ENCODE measurements at regions not wholly inside any gene's neighbourhood (a gene's known extent, or its start where the extent isn't known, plus 50 kb on each side); places are given as distances from the start of the nearest gene placed in this dataset.

- Histone ChIP-seq H4K20me1 (replicated peaks; ENCODE audit: insufficient read depth) (no peaks in the 10 kb centered on the region), H3K36me3 (ENCODE audit: insufficient read depth) (no peaks in the 10 kb centered on the region), H2AFZ (no peak overlapping the region), H3F3A (replicated peaks; ENCODE audit: low read depth) (no peaks in the 10 kb centered on the region), H3K4me1 (ENCODE audit: insufficient read depth) (no peaks in the 10 kb centered on the region), H3K4me3 (no peak overlapping the region), H3K9me2 (ENCODE audit: insufficient read depth) (no peaks in the 10 kb centered on the region), H3K79me2 (replicated peaks; ENCODE audit: insufficient read depth) (no peaks in the 10 kb centered on the region), H3K4me2 (no peak overlapping the region), H3K27me3 (ENCODE audit: insufficient read depth) (no peaks in the 10 kb centered on the region), H3K27ac (ENCODE audit: low read depth) (no peak overlapping the region)
- no peaks in the 10 kb centered on the region for H3K36me3 Mint-ChIP-seq (ENCODE audit: low read depth)
- H3K4me3 Mint-ChIP-seq, result no peak overlapping the region
- DNase-seq (ENCODE audit: low spot score) (no peak), ATAC-seq (no peak)
- H3K4me1 Mint-ChIP-seq, result no peaks in the 10 kb centered on the region
- no peak for TF ChIP-seq EZH2 (IDR thresholded peaks at IDR 0.05; ENCODE audit: low read depth, unreplicated experiment)
- TF ChIP-seq NANOG (IDR thresholded peaks at IDR 0.05; ENCODE audit: borderline replicate concordance), result no peak
- TF ChIP-seq CTCF (conservative IDR thresholded peaks at IDR 0.05; ENCODE audit: low read depth in 2 of 2), result no peak
- TF ChIP-seq EZH2phosphoT487 (IDR thresholded peaks at IDR 0.05; ENCODE audit: unreplicated experiment), result no peak
- no peak for TF ChIP-seq ETS1 (IDR thresholded peaks at IDR 0.05)
- TF ChIP-seq POLR2AphosphoS5 (IDR thresholded peaks at IDR 0.05; ENCODE audit: low read depth), result no peak
- no peak for TF ChIP-seq JUNB (IDR thresholded peaks at IDR 0.05; ENCODE audit: unreplicated experiment)
- TF ChIP-seq CREB1 (CRISPR knock-in tag; IDR thresholded peaks at IDR 0.05; ENCODE audit: low read depth), result no peak
- no peak for TF ChIP-seq REST (IDR thresholded peaks at IDR 0.05; ENCODE audit: unreplicated experiment)
- no peak for TF ChIP-seq STAT1 (IDR thresholded peaks at IDR 0.05; ENCODE audit: unreplicated experiment)
- no peak overlapping the region for H3K27ac Mint-ChIP-seq
- H3K27me3 Mint-ChIP-seq (ENCODE audit: insufficient read depth, low read depth, poor library complexity), result no peaks in the 10 kb centered on the region
- H3K9me3 Mint-ChIP-seq, result no peaks in the 10 kb centered on the region
Measured at GRCh38 chr2:13950761-13951160, 681.8 kb upstream of the LRATD1 start.

DNA sequence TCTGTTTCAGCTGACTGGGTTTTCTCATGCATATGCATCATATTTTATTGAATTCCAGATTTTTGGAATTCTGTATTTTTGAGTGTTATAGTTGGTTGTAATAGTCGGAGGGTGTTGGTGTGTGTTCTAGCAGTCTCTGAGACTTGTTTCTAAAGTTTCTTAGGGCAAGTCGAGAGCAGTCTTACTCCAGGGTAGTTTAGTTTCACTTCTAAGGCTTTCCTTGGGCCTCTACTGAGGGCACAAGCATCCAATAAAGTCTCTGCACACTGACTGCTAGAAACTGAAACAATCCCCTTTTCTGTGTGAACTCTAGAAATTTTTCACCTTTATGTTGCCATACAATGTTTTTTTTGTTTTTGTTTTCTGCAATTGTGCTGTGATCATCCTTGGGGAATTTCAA lies 663.7 kb upstream of the LRATD1 start:
- Mint-ChIP-seq H3K9me3 (no peaks in the 10 kb centered on the region), H3K4me1 (no peaks in the 10 kb centered on the region), H3K4me3 (no peak overlapping the region), H3K36me3 (ENCODE audit: low read depth) (no peaks in the 10 kb centered on the region), H3K27me3 (ENCODE audit: insufficient read depth, low read depth, poor library complexity) (no peaks in the 10 kb centered on the region), H3K27ac (no peak overlapping the region)
- Histone ChIP-seq H3K27me3 (ENCODE audit: insufficient read depth) (no peaks in the 10 kb centered on the region), H2AFZ (no peak overlapping the region), H3K36me3 (ENCODE audit: insufficient read depth) (no peaks in the 10 kb centered on the region), H4K20me1 (replicated peaks; ENCODE audit: insufficient read depth) (no peaks in the 10 kb centered on the region), H3K9me2 (ENCODE audit: insufficient read depth) (no peaks in the 10 kb centered on the region), H3K79me2 (replicated peaks; ENCODE audit: insufficient read depth) (no peaks in the 10 kb centered on the region), H3F3A (replicated peaks; ENCODE audit: low read depth) (no peaks in the 10 kb centered on the region), H3K4me3 (no peak overlapping the region), H3K27ac (ENCODE audit: low read depth) (no peak overlapping the region), H3K4me1 (ENCODE audit: insufficient read depth) (no peaks in the 10 kb centered on the region), H3K4me2 (no peak overlapping the region)
- DNase-seq (ENCODE audit: low spot score) (no peak), ATAC-seq (no peak)
- TF ChIP-seq STAT1 (IDR thresholded peaks at IDR 0.05; ENCODE audit: unreplicated experiment) (no peak), EZH2phosphoT487 (IDR thresholded peaks at IDR 0.05; ENCODE audit: unreplicated experiment) (no peak), ETS1 (IDR thresholded peaks at IDR 0.05) (no peak), CTCF (conservative IDR thresholded peaks at IDR 0.05; ENCODE audit: low read depth in 2 of 2) (no peak)
